ENCODE measurements at regions not wholly inside any gene's neighbourhood (a gene's known extent, or its start where the extent isn't known, plus 50 kb on each side); places are given as distances from the start of the nearest gene placed in this dataset.

DNA sequence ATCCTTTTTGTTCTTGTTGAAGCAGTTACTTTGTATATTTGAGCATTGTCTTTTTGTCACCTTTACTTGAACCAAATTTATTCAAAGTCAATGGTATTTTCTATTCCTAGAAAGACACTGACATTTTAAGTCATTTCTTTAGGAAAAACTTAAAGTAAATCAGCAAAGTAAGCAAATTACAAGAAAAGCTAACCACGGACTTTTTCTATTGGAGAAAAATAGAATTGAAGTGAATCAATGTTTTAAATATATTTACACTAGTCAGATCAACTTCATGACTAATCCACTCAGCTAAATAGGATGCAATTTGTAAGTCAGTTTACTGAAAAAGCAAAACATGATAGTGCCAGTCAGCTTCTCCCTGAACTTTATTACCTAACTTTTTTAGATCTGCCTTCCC is 733.8 kb upstream of the ALCAM start:
- H3F3A ChIP-seq (ENCODE audit: insufficient read depth, low read length, poor library complexity, severe bottlenecking): no peaks in the 10 kb centered on the region
- no peak overlapping the region for H3K4me3 ChIP-seq (ENCODE audit: low read length)
- no peaks in the 10 kb centered on the region for H4K20me1 ChIP-seq (ENCODE audit: insufficient read depth)
- no peak overlapping the region for H3K9ac ChIP-seq (ENCODE audit: low read length)
- no peak overlapping the region for H2AFZ ChIP-seq (ENCODE audit: low read depth, low read length)
- H3K27me3 ChIP-seq (ENCODE audit: insufficient read depth, low read depth, low read length): no peaks in the 10 kb centered on the region
- no peaks in the 10 kb centered on the region for H3K36me3 ChIP-seq (ENCODE audit: insufficient read depth, low read length)
- H3K9me2 ChIP-seq (ENCODE audit: insufficient read depth, low read length): no peaks in the 10 kb centered on the region
- no peaks in the 10 kb centered on the region for H3K79me2 ChIP-seq (replicated peaks; ENCODE audit: insufficient read depth, low read length)
- TF ChIP-seq SMC3 (conservative IDR thresholded peaks at IDR 0.05; ENCODE audit: poor library complexity) (no peak), EP300 (conservative IDR thresholded peaks at IDR 0.05; ENCODE audit: poor library complexity, severe bottlenecking) (no peak)
- peaks cover 5% of the 10 kb centered on the region for H3K9me3 ChIP-seq (ENCODE audit: low read length)
- no peak overlapping the region for H3K4me2 ChIP-seq (ENCODE audit: low read length)
- no peak overlapping the region for H3K27ac ChIP-seq (ENCODE audit: low read length)

DNA sequence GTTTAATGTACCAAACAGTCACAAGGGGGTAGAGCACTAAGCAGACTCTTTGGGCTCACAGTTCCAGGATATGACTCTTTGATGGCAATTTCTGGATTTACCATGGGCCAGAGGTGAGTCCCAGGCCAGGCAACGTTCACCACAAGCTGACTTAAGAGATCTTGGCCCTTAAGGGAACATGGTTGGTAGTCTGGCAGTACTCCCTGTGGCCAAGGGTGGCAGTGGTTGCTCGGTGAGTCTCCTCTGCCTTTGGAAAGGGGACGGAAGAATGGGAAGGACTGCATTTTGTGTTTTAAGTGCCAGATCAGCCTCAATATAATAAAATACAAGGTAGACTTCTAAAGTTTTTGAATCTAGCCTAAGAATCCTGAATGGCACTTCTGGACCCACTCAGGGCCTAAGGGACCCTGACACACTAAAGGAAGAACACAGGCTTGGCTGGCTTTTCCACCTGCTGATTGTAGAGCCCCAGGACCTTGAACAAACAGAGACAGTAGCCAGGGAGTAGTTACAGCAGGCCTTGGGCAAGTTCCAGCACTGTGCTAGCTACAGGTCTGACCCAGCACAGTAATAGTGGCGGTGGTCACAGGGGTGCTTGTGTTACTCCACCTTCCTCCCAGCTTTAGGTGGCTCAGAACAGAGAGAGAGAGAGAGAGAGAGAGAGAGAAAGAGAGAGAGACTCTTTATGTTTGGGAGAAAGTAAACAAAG is 730.7 kb upstream of the ALCAM start:
- Histone ChIP-seq H3K27ac (ENCODE audit: low read length) (no peak overlapping the region), H3K79me2 (replicated peaks; ENCODE audit: insufficient read depth, low read length) (no peaks in the 10 kb centered on the region), H3K36me3 (ENCODE audit: insufficient read depth, low read length) (no peaks in the 10 kb centered on the region), H3K9ac (ENCODE audit: low read length) (no peak overlapping the region), H3K9me3 (ENCODE audit: low read length) (peaks cover 5% of the 10 kb centered on the region), H3K27me3 (ENCODE audit: insufficient read depth, low read depth, low read length) (no peaks in the 10 kb centered on the region), H3K4me2 (ENCODE audit: low read length) (no peak overlapping the region), H3K9me2 (ENCODE audit: insufficient read depth, low read length) (no peaks in the 10 kb centered on the region), H4K20me1 (ENCODE audit: insufficient read depth) (no peaks in the 10 kb centered on the region), H3F3A (ENCODE audit: insufficient read depth, low read length, poor library complexity, severe bottlenecking) (no peaks in the 10 kb centered on the region), H3K4me3 (ENCODE audit: low read length) (no peak overlapping the region), H2AFZ (ENCODE audit: low read depth, low read length) (no peak overlapping the region)
- no peak for TF ChIP-seq POLR2AphosphoS5 (IDR thresholded peaks at IDR 0.05)
- TF ChIP-seq RAD21 (conservative IDR thresholded peaks at IDR 0.05): no peak
- TF ChIP-seq SMC3 (conservative IDR thresholded peaks at IDR 0.05; ENCODE audit: poor library complexity): no peak
- TF ChIP-seq, protein P1, sequence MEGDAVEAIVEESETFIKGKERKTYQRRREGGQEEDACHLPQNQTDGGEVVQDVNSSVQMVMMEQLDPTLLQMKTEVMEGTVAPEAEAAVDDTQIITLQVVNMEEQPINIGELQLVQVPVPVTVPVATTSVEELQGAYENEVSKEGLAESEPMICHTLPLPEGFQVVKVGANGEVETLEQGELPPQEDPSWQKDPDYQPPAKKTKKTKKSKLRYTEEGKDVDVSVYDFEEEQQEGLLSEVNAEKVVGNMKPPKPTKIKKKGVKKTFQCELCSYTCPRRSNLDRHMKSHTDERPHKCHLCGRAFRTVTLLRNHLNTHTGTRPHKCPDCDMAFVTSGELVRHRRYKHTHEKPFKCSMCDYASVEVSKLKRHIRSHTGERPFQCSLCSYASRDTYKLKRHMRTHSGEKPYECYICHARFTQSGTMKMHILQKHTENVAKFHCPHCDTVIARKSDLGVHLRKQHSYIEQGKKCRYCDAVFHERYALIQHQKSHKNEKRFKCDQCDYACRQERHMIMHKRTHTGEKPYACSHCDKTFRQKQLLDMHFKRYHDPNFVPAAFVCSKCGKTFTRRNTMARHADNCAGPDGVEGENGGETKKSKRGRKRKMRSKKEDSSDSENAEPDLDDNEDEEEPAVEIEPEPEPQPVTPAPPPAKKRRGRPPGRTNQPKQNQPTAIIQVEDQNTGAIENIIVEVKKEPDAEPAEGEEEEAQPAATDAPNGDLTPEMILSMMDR (IDR thresholded peaks at IDR 0.05; ENCODE audit: poor library complexity, severe bottlenecking): no peak
- no peak for TF ChIP-seq EZH2 (IDR thresholded peaks at IDR 0.05; ENCODE audit: borderline replicate concordance, insufficient read depth, low read length, poor library complexity, severe bottlenecking)
- no peak for TF ChIP-seq TAF1 (IDR thresholded peaks at IDR 0.05; ENCODE audit: low read depth)
- TF ChIP-seq MXI1 (conservative IDR thresholded peaks at IDR 0.05; ENCODE audit: poor library complexity, severe bottlenecking): no peak
- TF ChIP-seq EP300 (conservative IDR thresholded peaks at IDR 0.05; ENCODE audit: poor library complexity, severe bottlenecking): no peak
- TF ChIP-seq, protein P2, sequence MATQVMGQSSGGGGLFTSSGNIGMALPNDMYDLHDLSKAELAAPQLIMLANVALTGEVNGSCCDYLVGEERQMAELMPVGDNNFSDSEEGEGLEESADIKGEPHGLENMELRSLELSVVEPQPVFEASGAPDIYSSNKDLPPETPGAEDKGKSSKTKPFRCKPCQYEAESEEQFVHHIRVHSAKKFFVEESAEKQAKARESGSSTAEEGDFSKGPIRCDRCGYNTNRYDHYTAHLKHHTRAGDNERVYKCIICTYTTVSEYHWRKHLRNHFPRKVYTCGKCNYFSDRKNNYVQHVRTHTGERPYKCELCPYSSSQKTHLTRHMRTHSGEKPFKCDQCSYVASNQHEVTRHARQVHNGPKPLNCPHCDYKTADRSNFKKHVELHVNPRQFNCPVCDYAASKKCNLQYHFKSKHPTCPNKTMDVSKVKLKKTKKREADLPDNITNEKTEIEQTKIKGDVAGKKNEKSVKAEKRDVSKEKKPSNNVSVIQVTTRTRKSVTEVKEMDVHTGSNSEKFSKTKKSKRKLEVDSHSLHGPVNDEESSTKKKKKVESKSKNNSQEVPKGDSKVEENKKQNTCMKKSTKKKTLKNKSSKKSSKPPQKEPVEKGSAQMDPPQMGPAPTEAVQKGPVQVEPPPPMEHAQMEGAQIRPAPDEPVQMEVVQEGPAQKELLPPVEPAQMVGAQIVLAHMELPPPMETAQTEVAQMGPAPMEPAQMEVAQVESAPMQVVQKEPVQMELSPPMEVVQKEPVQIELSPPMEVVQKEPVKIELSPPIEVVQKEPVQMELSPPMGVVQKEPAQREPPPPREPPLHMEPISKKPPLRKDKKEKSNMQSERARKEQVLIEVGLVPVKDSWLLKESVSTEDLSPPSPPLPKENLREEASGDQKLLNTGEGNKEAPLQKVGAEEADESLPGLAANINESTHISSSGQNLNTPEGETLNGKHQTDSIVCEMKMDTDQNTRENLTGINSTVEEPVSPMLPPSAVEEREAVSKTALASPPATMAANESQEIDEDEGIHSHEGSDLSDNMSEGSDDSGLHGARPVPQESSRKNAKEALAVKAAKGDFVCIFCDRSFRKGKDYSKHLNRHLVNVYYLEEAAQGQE (IDR thresholded peaks at IDR 0.05; ENCODE audit: borderline replicate concordance): no peak
